ENCODE measurements at regions not wholly inside any gene's neighbourhood (a gene's known extent, or its start where the extent isn't known, plus 50 kb on each side); places are given as distances from the start of the nearest gene placed in this dataset.

- no peak for DNase-seq
These were observed 170.5 kb downstream of the FOXD2 start for GRCh38 chr1:47608296-47608875.

- DNase-seq: no peak
These were observed 174.1 kb downstream of the FOXD2 start for GRCh38 chr1:47611992-47612391.

GRCh38 chr1:47612819-47613218, 175.0 kb downstream of the FOXD2 start:
- no peak for DNase-seq

GRCh38 chr1:47616036-47616435, 178.2 kb downstream of the FOXD2 start:
- DNase-seq: no peak

- no peak for DNase-seq
These were observed 179.1 kb downstream of the FOXD2 start for GRCh38 chr1:47616906-47617305.

GRCh38 chr1:47617381-47618221, 179.8 kb downstream of the FOXD2 start:
- DNase-seq: no peak

- DNase-seq: no peak
These were observed 180.4 kb downstream of the FOXD2 start for GRCh38 chr1:47618222-47618720.

GRCh38 chr1:47618830-47619229, 181.0 kb downstream of the FOXD2 start:
- DNase-seq: no peak

GRCh38 chr1:47621483-47621882, 183.6 kb downstream of the FOXD2 start:
- DNase-seq: no peak

- no peak for DNase-seq
These were observed 184.1 kb downstream of the FOXD2 start for GRCh38 chr1:47621977-47622376.

GRCh38 chr1:47622776-47623556, 185.1 kb downstream of the FOXD2 start:
- DNase-seq: no peak

- no peak for DNase-seq
These were observed 185.7 kb downstream of the FOXD2 start for GRCh38 chr1:47623557-47623940.

- DNase-seq: no peak
These were observed 186.7 kb downstream of the FOXD2 start for GRCh38 chr1:47624531-47624930.

- DNase-seq: no peak
These were observed 189.2 kb downstream of the FOXD2 start for GRCh38 chr1:47627016-47627415.

- DNase-seq: no peak
These were observed 189.9 kb downstream of the FOXD2 start for GRCh38 chr1:47627471-47628370.

GRCh38 chr1:47629201-47629600, 191.4 kb downstream of the FOXD2 start:
- no peak for DNase-seq

- no peak for DNase-seq
These were observed 192.5 kb downstream of the FOXD2 start for GRCh38 chr1:47630346-47630745.

GRCh38 chr1:47631411-47631995, 193.7 kb downstream of the FOXD2 start:
- no peak for DNase-seq

GRCh38 chr1:47635111-47635510, 197.3 kb downstream of the FOXD2 start:
- DNase-seq: no peak

GRCh38 chr1:47635597-47635996, 197.8 kb downstream of the FOXD2 start:
- DNase-seq: no peak

GRCh38 chr1:47637111-47637685, 199.4 kb downstream of the FOXD2 start:
- no peak for DNase-seq

GRCh38 chr1:47638240-47638639, 200.4 kb downstream of the FOXD2 start:
- DNase-seq: no peak

Measured in activated CD4-positive, alpha-beta T cell treated with anti-CD3 and anti-CD28 coated beads for 4 hours (primary cell).